ENCODE measurements at regions not wholly inside any gene's neighbourhood (a gene's known extent, or its start where the extent isn't known, plus 50 kb on each side); places are given as distances from the start of the nearest gene placed in this dataset.

DNA sequence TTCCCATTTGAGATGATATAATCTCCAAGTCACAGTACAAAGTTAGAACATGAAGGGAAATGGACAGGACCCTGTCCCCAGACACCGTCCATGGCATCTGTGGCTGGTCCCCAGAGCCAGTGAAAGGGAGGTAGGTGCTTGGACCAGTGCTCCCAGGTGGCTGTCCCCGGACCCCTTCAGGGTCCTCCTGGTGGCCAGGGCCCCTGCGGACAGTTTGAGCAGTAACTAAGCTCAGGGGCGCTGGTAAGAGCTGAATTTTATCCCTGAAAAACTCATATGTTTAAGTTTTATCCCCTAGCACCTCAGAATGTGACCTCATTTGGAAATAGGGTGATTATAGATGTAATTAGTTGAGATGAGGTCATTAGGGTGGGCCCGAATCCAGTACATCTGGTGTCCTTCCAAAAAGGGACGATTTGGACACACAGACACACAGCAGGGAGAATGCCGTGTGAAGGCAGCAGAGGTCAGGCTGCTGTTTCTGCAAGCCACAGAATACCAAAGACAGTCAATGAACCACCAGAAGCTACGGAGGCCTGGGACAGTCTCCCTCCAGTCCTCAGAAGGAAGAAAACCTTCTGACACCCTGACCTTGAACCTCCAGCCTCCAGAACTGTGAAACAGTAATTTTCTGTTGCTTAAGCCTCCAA lies 185.0 kb downstream of the ATPSCKMT start:
- no peaks in the 10 kb centered on the region for H4K20me1 ChIP-seq (ENCODE audit: insufficient read depth, low read length)
- ChIA-PET CTCF (ENCODE audit: unreplicated experiment) (no interaction called here), POLR2A (no interaction called here)
- DNase-seq (ENCODE audit: low spot score) = no peak
- H3K36me3 ChIP-seq (ENCODE audit: insufficient read depth, low read length) = no peaks in the 10 kb centered on the region
- no peaks in the 10 kb centered on the region for H3K79me2 ChIP-seq (ENCODE audit: insufficient read depth, low read depth, low read length)
- no peaks in the 10 kb centered on the region for H3K9me2 ChIP-seq (ENCODE audit: insufficient read depth, low read length)
- no peak overlapping the region for H3K4me3 ChIP-seq (ENCODE audit: low read depth, low read length, poor library complexity, severe bottlenecking)
- H3K9me3 ChIP-seq (ENCODE audit: low read length) = no peaks in the 10 kb centered on the region
- intact Hi-C loops (cut with micrococcal nuclease; ENCODE audit: unreplicated experiment) = no loop called here
- TF ChIP-seq, protein P1, sequence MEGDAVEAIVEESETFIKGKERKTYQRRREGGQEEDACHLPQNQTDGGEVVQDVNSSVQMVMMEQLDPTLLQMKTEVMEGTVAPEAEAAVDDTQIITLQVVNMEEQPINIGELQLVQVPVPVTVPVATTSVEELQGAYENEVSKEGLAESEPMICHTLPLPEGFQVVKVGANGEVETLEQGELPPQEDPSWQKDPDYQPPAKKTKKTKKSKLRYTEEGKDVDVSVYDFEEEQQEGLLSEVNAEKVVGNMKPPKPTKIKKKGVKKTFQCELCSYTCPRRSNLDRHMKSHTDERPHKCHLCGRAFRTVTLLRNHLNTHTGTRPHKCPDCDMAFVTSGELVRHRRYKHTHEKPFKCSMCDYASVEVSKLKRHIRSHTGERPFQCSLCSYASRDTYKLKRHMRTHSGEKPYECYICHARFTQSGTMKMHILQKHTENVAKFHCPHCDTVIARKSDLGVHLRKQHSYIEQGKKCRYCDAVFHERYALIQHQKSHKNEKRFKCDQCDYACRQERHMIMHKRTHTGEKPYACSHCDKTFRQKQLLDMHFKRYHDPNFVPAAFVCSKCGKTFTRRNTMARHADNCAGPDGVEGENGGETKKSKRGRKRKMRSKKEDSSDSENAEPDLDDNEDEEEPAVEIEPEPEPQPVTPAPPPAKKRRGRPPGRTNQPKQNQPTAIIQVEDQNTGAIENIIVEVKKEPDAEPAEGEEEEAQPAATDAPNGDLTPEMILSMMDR (conservative IDR thresholded peaks at IDR 0.05; ENCODE audit: low read length) = no peak
- no peak for TF ChIP-seq EZH2phosphoT487 (IDR thresholded peaks at IDR 0.05; ENCODE audit: borderline replicate concordance, low read depth, low read length)
- no peak overlapping the region for H3K27ac ChIP-seq (ENCODE audit: low read depth, low read length, poor library complexity, severe bottlenecking)
- no peak overlapping the region for H2AFZ ChIP-seq (ENCODE audit: low read length)
- no TSS peak for BruUV-seq (replicated peaks)
- no peak overlapping the region for H3K4me2 ChIP-seq (ENCODE audit: low read length)
- H3K4me1 ChIP-seq (ENCODE audit: insufficient read depth, low read length, poor library complexity, severe bottlenecking) = no peaks in the 10 kb centered on the region

DNA sequence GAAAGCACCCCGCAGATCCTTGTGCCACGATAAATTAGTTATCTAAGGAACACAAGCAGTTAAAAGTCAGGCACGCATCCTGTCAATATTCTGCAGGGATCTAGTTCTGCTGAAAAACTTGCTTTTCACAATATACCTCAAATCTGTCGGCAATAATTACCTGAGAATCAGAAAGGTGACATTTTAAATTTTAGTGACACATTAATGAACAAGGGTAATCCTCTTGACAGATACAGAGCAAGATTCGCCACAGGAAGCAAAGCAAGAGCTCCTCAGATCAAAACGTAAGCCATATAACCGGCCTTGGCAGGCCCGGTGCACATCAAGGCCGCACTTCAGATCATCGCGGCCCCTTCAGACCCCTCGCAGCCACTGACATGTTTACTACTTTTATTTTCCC lies 185.7 kb downstream of the ATPSCKMT start:
- POLR2A ChIA-PET = interaction anchor here (0.6 kb wide), 1 partner anchor 1380 kb away, joined by 4 read pairs; no protein-coding TSS in a partner anchor
- H3K36me3 ChIP-seq (ENCODE audit: insufficient read depth, low read length) = no peaks in the 10 kb centered on the region
- H3K4me3 ChIP-seq (ENCODE audit: low read depth, low read length, poor library complexity, severe bottlenecking) = no peak overlapping the region
- H3K4me1 ChIP-seq (ENCODE audit: insufficient read depth, low read length, poor library complexity, severe bottlenecking) = no peaks in the 10 kb centered on the region
- TF ChIP-seq, protein P1 (conservative IDR thresholded peaks at IDR 0.05; ENCODE audit: low read length) = no peak
- no peak for TF ChIP-seq EZH2phosphoT487 (IDR thresholded peaks at IDR 0.05; ENCODE audit: borderline replicate concordance, low read depth, low read length)
- intact Hi-C loops (cut with micrococcal nuclease; ENCODE audit: unreplicated experiment) = no loop called here
- no peak overlapping the region for H3K27ac ChIP-seq (ENCODE audit: low read depth, low read length, poor library complexity, severe bottlenecking)
- BruUV-seq (replicated peaks) = no TSS peak
- no peak overlapping the region for H3K4me2 ChIP-seq (ENCODE audit: low read length)
- H3K9me2 ChIP-seq (ENCODE audit: insufficient read depth, low read length) = no peaks in the 10 kb centered on the region
- H2AFZ ChIP-seq (ENCODE audit: low read length) = no peak overlapping the region
- CTCF ChIA-PET (ENCODE audit: unreplicated experiment) = no interaction called here
- no peaks in the 10 kb centered on the region for H3K79me2 ChIP-seq (ENCODE audit: insufficient read depth, low read depth, low read length)
- H3K9me3 ChIP-seq (ENCODE audit: low read length) = no peaks in the 10 kb centered on the region
- DNase-seq (ENCODE audit: low spot score) = no peak
- H4K20me1 ChIP-seq (ENCODE audit: insufficient read depth, low read length) = no peaks in the 10 kb centered on the region

DNA sequence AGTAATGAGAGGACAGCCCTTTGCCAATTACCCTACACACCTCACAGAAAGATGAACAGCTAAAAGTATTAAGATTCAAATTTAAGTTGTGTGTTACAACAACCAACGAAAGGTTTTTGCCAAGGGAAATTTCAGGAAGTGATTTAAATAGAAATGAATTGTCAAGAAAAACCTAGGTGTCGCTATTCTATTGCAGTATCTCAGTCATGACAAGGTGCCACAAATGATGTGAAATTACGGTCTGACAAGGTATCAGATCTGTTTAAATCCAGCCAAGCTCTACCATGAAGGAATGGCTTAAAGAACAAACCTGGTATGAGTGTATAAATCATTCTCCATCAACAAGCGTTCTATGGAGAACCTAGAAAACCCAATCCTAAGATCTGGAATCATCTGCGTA lies 189.7 kb downstream of the ATPSCKMT start:
- CTCF ChIA-PET (ENCODE audit: unreplicated experiment) = no interaction called here
- BruUV-seq (replicated peaks) = no TSS peak
- intact Hi-C loops (cut with micrococcal nuclease; ENCODE audit: unreplicated experiment) = no loop called here
- no peaks in the 10 kb centered on the region for H3K36me3 ChIP-seq (ENCODE audit: insufficient read depth, low read length)
- POLR2A ChIA-PET = no interaction called here
- H3K9me2 ChIP-seq (ENCODE audit: insufficient read depth, low read length) = no peaks in the 10 kb centered on the region
- DNase-seq (ENCODE audit: low spot score) = no peak
- H3K4me2 ChIP-seq (ENCODE audit: low read length) = no peak overlapping the region
- H3K4me3 ChIP-seq (ENCODE audit: low read depth, low read length, poor library complexity, severe bottlenecking) = no peak overlapping the region
- H4K20me1 ChIP-seq (ENCODE audit: insufficient read depth, low read length) = no peaks in the 10 kb centered on the region
- H2AFZ ChIP-seq (ENCODE audit: low read length) = no peak overlapping the region
- no peaks in the 10 kb centered on the region for H3K9me3 ChIP-seq (ENCODE audit: low read length)
- no peaks in the 10 kb centered on the region for H3K79me2 ChIP-seq (ENCODE audit: insufficient read depth, low read depth, low read length)
- no peaks in the 10 kb centered on the region for H3K4me1 ChIP-seq (ENCODE audit: insufficient read depth, low read length, poor library complexity, severe bottlenecking)
- no peak overlapping the region for H3K27ac ChIP-seq (ENCODE audit: low read depth, low read length, poor library complexity, severe bottlenecking)
- no peak for TF ChIP-seq EZH2phosphoT487 (IDR thresholded peaks at IDR 0.05; ENCODE audit: borderline replicate concordance, low read depth, low read length)
- TF ChIP-seq, protein P1 (conservative IDR thresholded peaks at IDR 0.05; ENCODE audit: low read length) = no peak
